SK-N-SH (cell line): ENCODE measurements at regions not wholly inside any gene's neighbourhood (a gene's known extent, or its start where the extent isn't known, plus 50 kb on each side); places are given as distances from the start of the nearest gene placed in this dataset.

Experiments
- EP300 ChIP-seq, 2 experiments: IDR thresholded peaks; 2 replicates each; pipeline versions ENCODE4 v1.4.0 to v1.6.1; 2012; ENCODE audit warnings: borderline replicate concordance in 1 of 2, low read depth in 1 of 2, low read length in 1 of 2
- GABPA ChIP-seq: IDR thresholded peaks from 2 replicates; pipeline ENCODE4 v1.4.0; 2012; ENCODE audit warnings: low read depth, mild to moderate bottlenecking
- JUND ChIP-seq: IDR thresholded peaks from 2 replicates; pipeline ENCODE4 v1.4.0; 2012
- POLR2AphosphoS5 ChIP-seq: IDR thresholded peaks from 2 replicates; pipeline ENCODE4 v1.6.1; 2012; ENCODE audit warnings: low read depth, low read length
- TAF1 ChIP-seq: IDR thresholded peaks from 2 replicates; pipeline ENCODE4 v1.6.1; 2012; ENCODE audit warnings: low read depth, mild to moderate bottlenecking, low read length, moderate library complexity, borderline replicate concordance
- TEAD4 ChIP-seq: IDR thresholded peaks from 2 replicates; pipeline ENCODE4 v1.4.0; 2012; ENCODE audit warnings: mild to moderate bottlenecking, borderline replicate concordance; ENCODE audit not compliant: insufficient read depth
- USF1 ChIP-seq: IDR thresholded peaks from 2 replicates; pipeline ENCODE4 v1.4.0; 2012; ENCODE audit warnings: low read depth, borderline replicate concordance
- TF ChIP-seq, protein P1 (sequence below): fragments of 200-600 bp; sonication (generic); IDR thresholded peaks from 2 replicates; pipeline ENCODE4 v1.6.1; 2017; ENCODE audit warnings: antibody characterized with exemption, mild to moderate bottlenecking, moderate library complexity

DNA sequence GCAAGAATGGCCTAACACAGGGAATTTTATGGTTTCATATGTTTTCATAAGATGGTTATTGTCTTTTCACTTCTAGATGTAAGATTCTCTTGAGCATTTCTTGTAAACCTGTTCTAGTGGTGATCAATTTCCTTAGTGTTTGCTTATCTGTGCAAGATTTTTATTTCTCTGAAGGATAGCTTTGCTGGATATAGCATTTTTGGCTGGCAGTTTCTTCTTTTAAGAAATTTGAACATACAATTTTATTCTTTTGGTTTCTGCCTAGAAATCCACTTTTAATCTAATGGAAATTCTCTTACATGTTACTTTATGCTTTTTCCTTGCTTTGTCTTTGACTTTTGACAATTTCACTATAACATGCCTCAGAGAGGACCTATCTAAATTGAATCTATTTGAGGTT lies 276.5 kb upstream of the SFRP2 start:
- TF ChIP-seq TEAD4: no peak
- TF ChIP-seq, protein P1, sequence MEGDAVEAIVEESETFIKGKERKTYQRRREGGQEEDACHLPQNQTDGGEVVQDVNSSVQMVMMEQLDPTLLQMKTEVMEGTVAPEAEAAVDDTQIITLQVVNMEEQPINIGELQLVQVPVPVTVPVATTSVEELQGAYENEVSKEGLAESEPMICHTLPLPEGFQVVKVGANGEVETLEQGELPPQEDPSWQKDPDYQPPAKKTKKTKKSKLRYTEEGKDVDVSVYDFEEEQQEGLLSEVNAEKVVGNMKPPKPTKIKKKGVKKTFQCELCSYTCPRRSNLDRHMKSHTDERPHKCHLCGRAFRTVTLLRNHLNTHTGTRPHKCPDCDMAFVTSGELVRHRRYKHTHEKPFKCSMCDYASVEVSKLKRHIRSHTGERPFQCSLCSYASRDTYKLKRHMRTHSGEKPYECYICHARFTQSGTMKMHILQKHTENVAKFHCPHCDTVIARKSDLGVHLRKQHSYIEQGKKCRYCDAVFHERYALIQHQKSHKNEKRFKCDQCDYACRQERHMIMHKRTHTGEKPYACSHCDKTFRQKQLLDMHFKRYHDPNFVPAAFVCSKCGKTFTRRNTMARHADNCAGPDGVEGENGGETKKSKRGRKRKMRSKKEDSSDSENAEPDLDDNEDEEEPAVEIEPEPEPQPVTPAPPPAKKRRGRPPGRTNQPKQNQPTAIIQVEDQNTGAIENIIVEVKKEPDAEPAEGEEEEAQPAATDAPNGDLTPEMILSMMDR: no peak
- no peak for TF ChIP-seq POLR2AphosphoS5
- TF ChIP-seq JUND: no peak
- TF ChIP-seq GABPA: no peak
- no peak for TF ChIP-seq USF1
- no peak for TF ChIP-seq TAF1
- TF ChIP-seq EP300 (IDR thresholded peaks at IDR 0.05; ENCODE audit: borderline replicate concordance in 1 of 2, low read depth in 1 of 2, low read length in 1 of 2): no peak
